Gastrocnemius medialis (tissue), 4 donors: ENCODE measurements at regions not wholly inside any gene's neighbourhood (a gene's known extent, or its start where the extent isn't known, plus 50 kb on each side); places are given as distances from the start of the nearest gene placed in this dataset.

ENCODE experiments used
- POLR2A ChIP-seq, 2 donors: fragments of 450-650 bp; IDR thresholded peaks; one replicate each; pipeline ENCODE4 v1.6.1; 2017; ENCODE audit warnings: antibody characterized with exemption in 2 of 2, mild to moderate bottlenecking in 2 of 2, moderate library complexity in 2 of 2
- TF ChIP-seq, protein P1 (sequence below), 5 experiments: fragments of 450-650 bp in 3 of 5; fragments of 200-600 bp in 2 of 5; sonication (generic) in 2 of 5; IDR thresholded peaks in 4 of 5; conservative IDR thresholded peaks in 1 of 5; 1 replicate in 4 of 5; 2 replicates in 1 of 5; pipeline ENCODE4 v1.5.1; 2016 to 2019; ENCODE audit warnings: antibody characterized with exemption in 5 of 5, mild to moderate bottlenecking in 3 of 5, moderate library complexity in 3 of 5

DNA sequence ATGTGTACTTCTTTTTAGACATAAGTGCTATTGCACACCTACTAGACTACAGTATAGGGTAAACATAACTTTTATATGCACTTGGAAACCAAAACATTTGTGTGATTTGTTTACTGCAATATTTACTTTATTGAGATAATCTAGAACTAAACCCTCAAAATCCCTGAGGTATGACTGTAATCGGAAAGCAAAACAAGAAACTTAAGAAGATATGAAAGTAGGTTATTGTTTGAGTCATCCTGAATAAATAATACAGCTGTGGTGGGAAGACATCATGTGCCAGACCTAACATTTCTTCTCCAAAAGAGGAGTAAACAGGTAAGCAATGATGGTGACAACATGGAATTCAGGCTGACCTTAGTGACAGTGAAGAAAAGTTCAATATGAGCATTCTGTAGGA lies 765.5 kb downstream of the OTOL1 start:
- TF ChIP-seq, protein P1, sequence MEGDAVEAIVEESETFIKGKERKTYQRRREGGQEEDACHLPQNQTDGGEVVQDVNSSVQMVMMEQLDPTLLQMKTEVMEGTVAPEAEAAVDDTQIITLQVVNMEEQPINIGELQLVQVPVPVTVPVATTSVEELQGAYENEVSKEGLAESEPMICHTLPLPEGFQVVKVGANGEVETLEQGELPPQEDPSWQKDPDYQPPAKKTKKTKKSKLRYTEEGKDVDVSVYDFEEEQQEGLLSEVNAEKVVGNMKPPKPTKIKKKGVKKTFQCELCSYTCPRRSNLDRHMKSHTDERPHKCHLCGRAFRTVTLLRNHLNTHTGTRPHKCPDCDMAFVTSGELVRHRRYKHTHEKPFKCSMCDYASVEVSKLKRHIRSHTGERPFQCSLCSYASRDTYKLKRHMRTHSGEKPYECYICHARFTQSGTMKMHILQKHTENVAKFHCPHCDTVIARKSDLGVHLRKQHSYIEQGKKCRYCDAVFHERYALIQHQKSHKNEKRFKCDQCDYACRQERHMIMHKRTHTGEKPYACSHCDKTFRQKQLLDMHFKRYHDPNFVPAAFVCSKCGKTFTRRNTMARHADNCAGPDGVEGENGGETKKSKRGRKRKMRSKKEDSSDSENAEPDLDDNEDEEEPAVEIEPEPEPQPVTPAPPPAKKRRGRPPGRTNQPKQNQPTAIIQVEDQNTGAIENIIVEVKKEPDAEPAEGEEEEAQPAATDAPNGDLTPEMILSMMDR (IDR thresholded peaks at IDR 0.05 in 4 of 5, conservative IDR thresholded peaks at IDR 0.05 in 1 of 5) = no peak
- no peak for TF ChIP-seq POLR2A (IDR thresholded peaks at IDR 0.05)
